Pancreas (tissue), 10 donors: ENCODE measurements at regions not wholly inside any gene's neighbourhood (a gene's known extent, or its start where the extent isn't known, plus 50 kb on each side); places are given as distances from the start of the nearest gene placed in this dataset.

Source experiments
- ATAC-seq, 4 donors: fragments of 200-7000 bp; cut with Tn5 transposase; one replicate each; pipeline versions ENCODE4 v1.8.0 to v1.9.1; 2020; ENCODE audit warnings: mild to moderate bottlenecking in 4 of 4, moderate library complexity in 4 of 4
- DNase-seq, 6 donors: peaks; one replicate each; pipeline ENCODE4 v3.0.0-alpha.2; 2020
- FAIRE-seq: peaks from 2 replicates; lab custom pipeline; 2012; peaks lifted over from hg19 to GRCh38; lab: Jason Lieb, UNC
- H3K27ac ChIP-seq, 4 donors: fragments of 200-600 bp; sonication (generic); 1 replicate in 3 of 4; 2 replicates in 1 of 4; pipeline versions ENCODE4 v1.5.0 to v1.8.0; 2020
- H3K27me3 ChIP-seq, 4 donors: fragments of 200-600 bp; one replicate each; pipeline ENCODE4 v1.8.0; 2021
- H3K36me3 ChIP-seq, 3 donors: fragments of 200-600 bp; sonication (generic) in 1 of 3; one replicate each; pipeline versions ENCODE4 v1.5.0 to v1.8.0; 2020 to 2021
- H3K4me1 ChIP-seq, 3 donors: fragments of 200-600 bp; one replicate each; pipeline ENCODE4 v1.8.0; 2021
- H3K4me3 ChIP-seq, 4 donors: fragments of 200-600 bp; sonication (generic) in 2 of 4; one replicate each; pipeline versions ENCODE4 v1.5.0 to v1.8.0; 2020 to 2021
- H3K9me3 ChIP-seq, 4 donors: fragments of 200-600 bp; one replicate each; pipeline ENCODE4 v1.8.0; 2021
- WGBS, 2 donors: extraction: QIAGEN DNeasy Blood & Tissue Kit; methylation state at CpG; one replicate each; pipeline ENCODE4 v1.1.7; 2013; 5-methylcytosine and 5-hydroxymethylcytosine counted together
- intact Hi-C, 3 donors: fragments of 100-400 bp; cut with DNase I; formaldehyde crosslinking; loops; one replicate each; pipeline versions ENCODE4 v1.11.1 to v1.14.2; 2022
- TF ChIP-seq, protein P1 (sequence below), 4 donors: fragments of 200-600 bp; sonication (generic) in 3 of 4; IDR thresholded peaks; one replicate each; pipeline versions ENCODE4 v1.5.0 to v1.8.0; 2021; ENCODE audit warnings: antibody characterized with exemption in 4 of 4
- donor health status: healthy with polysubstance abuse.
- donor health status: DM: no; HTN: no; CAD: no; lungs with moderate emphysema.
- donor health status: DM: no; HTN: no; CAD: no.
- donor health status: control.
- donor health status: control.
- donor health status: Bipolar disorder and iron deficiency.
- donor health status: DM: yes; HTN: yes; CAD: no.
- donor health status: DM: no; HTN: no; CAD: no.
- donor health status: DM: no; HTN: no; CAD: no.
- donor health status: DM: yes; HTN: yes; CAD: no.

DNA sequence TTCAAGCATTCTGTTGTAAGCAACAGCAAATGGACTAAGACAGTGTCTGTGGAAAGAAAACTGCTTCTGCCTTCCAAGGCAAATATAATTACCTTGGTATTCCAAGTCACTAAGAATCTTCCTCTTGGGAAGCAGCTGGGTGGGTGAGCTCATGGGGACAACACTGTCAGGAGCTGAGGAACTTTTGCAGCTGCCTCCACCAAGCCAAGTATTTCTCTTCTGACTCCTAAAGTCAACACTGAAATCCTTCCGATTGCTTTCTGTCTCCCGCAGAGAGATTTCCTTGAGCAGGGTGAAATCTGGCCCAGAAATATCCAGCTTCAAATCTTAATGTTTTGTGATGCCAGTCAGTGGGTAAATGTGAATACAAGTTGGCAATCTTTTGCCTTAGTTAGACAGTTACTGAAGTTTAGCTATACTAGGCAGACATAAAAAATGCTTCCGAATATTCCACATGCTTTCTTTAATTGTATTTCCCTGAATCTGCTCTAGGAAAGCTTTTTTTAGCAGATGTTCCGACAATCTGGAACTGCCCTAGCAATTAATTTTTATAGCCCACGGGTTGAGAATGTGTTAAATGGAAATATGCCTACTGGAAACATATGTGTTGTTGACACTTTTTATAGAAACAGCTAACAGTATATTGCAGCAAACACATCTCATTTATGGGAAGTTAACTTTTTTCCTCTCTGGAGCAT lies 369.9 kb upstream of the DAB2 start:
- H3K4me1 ChIP-seq = no peaks in the 10 kb centered on the region
- H3K4me3 ChIP-seq = no peak overlapping the region
- no peak for DNase-seq
- H3K36me3 ChIP-seq = no peaks in the 10 kb centered on the region
- WGBS, 2 donors = 46 to 71% methylated on average over 5 of the region's 5 CpGs
- FAIRE-seq = no peak
- ATAC-seq = no peak
- TF ChIP-seq, protein P1, sequence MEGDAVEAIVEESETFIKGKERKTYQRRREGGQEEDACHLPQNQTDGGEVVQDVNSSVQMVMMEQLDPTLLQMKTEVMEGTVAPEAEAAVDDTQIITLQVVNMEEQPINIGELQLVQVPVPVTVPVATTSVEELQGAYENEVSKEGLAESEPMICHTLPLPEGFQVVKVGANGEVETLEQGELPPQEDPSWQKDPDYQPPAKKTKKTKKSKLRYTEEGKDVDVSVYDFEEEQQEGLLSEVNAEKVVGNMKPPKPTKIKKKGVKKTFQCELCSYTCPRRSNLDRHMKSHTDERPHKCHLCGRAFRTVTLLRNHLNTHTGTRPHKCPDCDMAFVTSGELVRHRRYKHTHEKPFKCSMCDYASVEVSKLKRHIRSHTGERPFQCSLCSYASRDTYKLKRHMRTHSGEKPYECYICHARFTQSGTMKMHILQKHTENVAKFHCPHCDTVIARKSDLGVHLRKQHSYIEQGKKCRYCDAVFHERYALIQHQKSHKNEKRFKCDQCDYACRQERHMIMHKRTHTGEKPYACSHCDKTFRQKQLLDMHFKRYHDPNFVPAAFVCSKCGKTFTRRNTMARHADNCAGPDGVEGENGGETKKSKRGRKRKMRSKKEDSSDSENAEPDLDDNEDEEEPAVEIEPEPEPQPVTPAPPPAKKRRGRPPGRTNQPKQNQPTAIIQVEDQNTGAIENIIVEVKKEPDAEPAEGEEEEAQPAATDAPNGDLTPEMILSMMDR (IDR thresholded peaks at IDR 0.05) = no peak
- H3K27ac ChIP-seq = no peak overlapping the region
- intact Hi-C loops = no loop called here
- H3K9me3 ChIP-seq = no peaks in the 10 kb centered on the region
- H3K27me3 ChIP-seq = no peaks in the 10 kb centered on the region

DNA sequence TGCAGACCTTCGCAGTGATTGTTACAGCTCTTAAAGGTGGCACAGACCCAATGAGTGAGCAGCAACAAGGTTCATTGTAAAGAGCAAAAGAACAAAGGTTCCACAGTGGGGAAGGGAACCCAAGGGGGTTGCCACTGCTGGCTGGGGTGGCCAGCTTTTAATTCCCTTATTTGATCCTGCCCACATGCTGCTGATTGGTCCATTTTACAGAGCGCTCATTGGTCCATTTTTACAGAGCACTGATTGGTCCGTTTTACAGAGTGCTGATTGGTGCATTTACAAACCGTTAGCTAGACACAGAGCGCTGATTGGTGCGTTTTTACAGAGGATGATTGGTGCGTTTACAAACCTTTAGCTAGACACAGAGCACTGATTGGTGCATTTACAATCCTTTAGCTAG lies 360.6 kb upstream of the DAB2 start:
- Histone ChIP-seq H3K27ac (no peak overlapping the region), H3K27me3 (no peaks in the 10 kb centered on the region), H3K4me3 (no peak overlapping the region), H3K9me3 (no peaks in the 10 kb centered on the region), H3K36me3 (no peaks in the 10 kb centered on the region), H3K4me1 (no peaks in the 10 kb centered on the region)
- intact Hi-C loops = no loop called here
- TF ChIP-seq, protein P1 (IDR thresholded peaks at IDR 0.05) = no peak
- ATAC-seq (no peak), DNase-seq (no peak), FAIRE-seq (no peak)
- WGBS, 2 donors = 91% methylated on average over 7 of the region's 7 CpGs

DNA sequence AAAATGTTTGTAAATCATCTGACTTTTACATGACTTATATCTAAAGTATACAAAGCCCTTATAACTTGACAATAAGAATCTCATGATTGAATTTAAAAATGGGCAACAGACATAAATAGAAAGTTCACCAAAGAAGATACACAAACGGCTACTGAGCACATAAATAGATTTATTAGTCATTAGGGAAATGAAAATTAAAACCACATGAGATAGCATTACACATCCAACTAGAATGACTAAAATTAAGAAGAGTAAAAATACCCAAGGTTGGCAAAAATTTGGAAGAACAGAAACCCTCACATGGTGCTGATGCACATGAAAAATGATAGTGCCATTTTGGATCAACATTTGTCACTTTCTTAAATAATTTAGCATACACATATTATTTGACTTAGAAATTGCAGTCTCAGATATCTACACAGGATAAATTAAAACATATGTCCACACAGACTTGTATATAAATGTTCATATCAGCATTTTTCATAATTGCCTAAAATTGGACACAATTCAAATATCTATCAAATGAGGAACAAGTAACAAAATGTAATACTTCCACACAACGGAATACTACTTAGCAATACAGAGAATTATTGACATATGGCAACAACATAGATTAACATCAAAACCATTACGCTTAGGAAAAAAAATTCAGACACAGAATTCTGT lies 359.1 kb upstream of the DAB2 start:
- no peak overlapping the region for H3K4me3 ChIP-seq
- H3K27me3 ChIP-seq = no peaks in the 10 kb centered on the region
- H3K27ac ChIP-seq = no peak overlapping the region
- H3K36me3 ChIP-seq = no peaks in the 10 kb centered on the region
- TF ChIP-seq, protein P1 (IDR thresholded peaks at IDR 0.05) = no peak
- 64 to 70% methylated on average over 3 of the region's 3 CpGs for WGBS, 2 donors
- no peak for FAIRE-seq
- no peak for DNase-seq
- ATAC-seq = no peak
- intact Hi-C loops = no loop called here
- H3K4me1 ChIP-seq = no peaks in the 10 kb centered on the region
- H3K9me3 ChIP-seq = no peaks in the 10 kb centered on the region

DNA sequence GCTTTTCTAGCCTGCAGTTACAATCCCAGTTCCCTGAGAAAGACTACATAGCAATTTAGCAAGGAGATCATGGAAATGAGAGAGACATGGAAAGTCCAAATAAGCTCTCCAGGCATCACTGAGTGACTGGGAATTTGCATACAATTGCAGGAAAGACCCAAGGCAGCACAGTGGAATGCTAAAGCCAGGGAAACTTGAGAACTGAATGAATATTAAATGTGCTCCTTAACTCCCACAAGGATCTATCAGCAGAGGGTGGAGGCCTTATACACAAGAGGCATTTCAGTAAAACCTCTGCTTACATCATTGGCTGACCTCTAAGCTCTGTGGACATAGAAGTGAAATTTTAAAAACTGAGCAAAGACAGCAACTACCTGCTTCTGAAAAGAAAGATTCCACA lies 355.6 kb upstream of the DAB2 start:
- Histone ChIP-seq H3K4me1 (no peaks in the 10 kb centered on the region), H3K27me3 (no peaks in the 10 kb centered on the region), H3K9me3 (no peaks in the 10 kb centered on the region), H3K36me3 (no peaks in the 10 kb centered on the region), H3K27ac (no peak overlapping the region), H3K4me3 (no peak overlapping the region)
- ATAC-seq (no peak), FAIRE-seq (no peak), DNase-seq (no peak)
- TF ChIP-seq, protein P1 (IDR thresholded peaks at IDR 0.05) = no peak
- intact Hi-C loops = no loop called here

DNA sequence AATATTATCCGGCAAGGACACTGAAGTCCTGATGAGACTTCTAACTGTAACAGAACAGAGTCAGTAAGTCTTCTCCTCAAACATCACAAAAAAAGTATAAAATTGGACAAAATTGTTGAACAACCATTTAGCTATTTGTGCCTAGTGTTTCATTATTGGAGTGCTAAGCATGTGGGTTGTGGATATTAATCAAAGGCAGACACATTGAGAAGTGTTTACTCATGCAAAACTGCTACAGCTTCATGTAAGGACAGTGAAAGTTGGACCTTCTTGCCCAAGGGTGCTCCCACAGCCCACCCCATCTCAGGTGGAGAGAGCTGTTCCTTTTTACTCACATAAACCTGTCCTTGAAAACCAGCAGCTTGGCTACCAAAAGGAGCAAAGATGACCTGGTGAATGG lies 355.1 kb upstream of the DAB2 start:
- no peaks in the 10 kb centered on the region for H3K27me3 ChIP-seq
- DNase-seq (no peak), FAIRE-seq (no peak), ATAC-seq (no peak)
- intact Hi-C loops = no loop called here
- no peaks in the 10 kb centered on the region for H3K9me3 ChIP-seq
- WGBS, 2 donors = 61 to 76% methylated on average over 1 of the region's 1 CpG
- TF ChIP-seq, protein P1 (IDR thresholded peaks at IDR 0.05) = no peak
- H3K36me3 ChIP-seq = no peaks in the 10 kb centered on the region
- no peak overlapping the region for H3K4me3 ChIP-seq
- no peaks in the 10 kb centered on the region for H3K4me1 ChIP-seq
- no peak overlapping the region for H3K27ac ChIP-seq
